Lung (tissue), 11 donors: ENCODE measurements at regions not wholly inside any gene's neighbourhood (a gene's known extent, or its start where the extent isn't known, plus 50 kb on each side); places are given as distances from the start of the nearest gene placed in this dataset.

Experiments used
- ATAC-seq: fragments of 200-7000 bp; cut with Tn5 transposase; one replicate; pipeline ENCODE4 v1.9.1; 2020; ENCODE audit warnings: moderate number of reproducible peaks; ENCODE audit not compliant: insufficient read depth, low FRiP score
- DNase-seq, 3 donors: peaks; one replicate each; pipeline ENCODE4 v3.0.0-alpha.2; 2013 to 2017
- H3K27ac ChIP-seq, 2 donors: one replicate each; pipeline ENCODE4 v1.5.1; 2013; ENCODE audit warnings: mild to moderate bottlenecking in 2 of 2, moderate library complexity in 2 of 2, control low read depth in 1 of 2, inconsistent platforms in 1 of 2, low read depth in 1 of 2, low read length in 1 of 2
- H3K27me3 ChIP-seq, 3 donors: one replicate each; pipeline ENCODE4 v1.5.1; 2013; ENCODE audit warnings: low read length in 2 of 3; ENCODE audit not compliant: control insufficient read depth in 3 of 3, insufficient read depth in 3 of 3
- H3K36me3 ChIP-seq, 4 donors: one replicate each; pipeline ENCODE4 v1.5.1; 2013; ENCODE audit warnings: low read length in 4 of 4, mild to moderate bottlenecking in 1 of 4, moderate library complexity in 1 of 4; ENCODE audit not compliant: control insufficient read depth in 4 of 4, insufficient read depth in 4 of 4
- H3K4me1 ChIP-seq, 5 donors: one replicate each; pipeline ENCODE4 v1.5.1; 2013; ENCODE audit warnings: low read length in 5 of 5, mild to moderate bottlenecking in 2 of 5, moderate library complexity in 1 of 5; ENCODE audit not compliant: control insufficient read depth in 5 of 5, insufficient read depth in 5 of 5
- H3K4me3 ChIP-seq: one replicate; pipeline ENCODE4 v1.5.1; 2013; ENCODE audit warnings: mild to moderate bottlenecking, control low read depth, moderate library complexity
- H3K9ac ChIP-seq, 2 donors: one replicate each; pipeline ENCODE4 v1.5.1; 2013; ENCODE audit warnings: low read length in 2 of 2, control low read depth in 1 of 2; ENCODE audit not compliant: insufficient read depth in 1 of 2
- H3K9me3 ChIP-seq, 4 donors: one replicate each; pipeline ENCODE4 v1.5.1; 2013; ENCODE audit warnings: low read length in 3 of 4, mild to moderate bottlenecking in 1 of 4, moderate library complexity in 1 of 4; ENCODE audit not compliant: control insufficient read depth in 4 of 4, insufficient read depth in 3 of 4
- WGBS, 2 donors: extraction: QIAGEN DNeasy Blood & Tissue Kit; methylation state at CpG; one replicate each; pipeline ENCODE4 v1.1.7; 2013; 5-methylcytosine and 5-hydroxymethylcytosine counted together
- TF ChIP-seq, protein P1 (sequence below): IDR thresholded peaks from 2 replicates; pipeline ENCODE4 v1.5.1; 2012; ENCODE audit warnings: mild to moderate bottlenecking; ENCODE audit errors: control extremely low read depth, extremely low read depth
- donor health status: control.
- donor health status: control.
- donor health status: Bipolar disorder and iron deficiency.
- donor health status: healthy.
- donor health status: DM: yes; HTN: yes; CAD: no.

DNA sequence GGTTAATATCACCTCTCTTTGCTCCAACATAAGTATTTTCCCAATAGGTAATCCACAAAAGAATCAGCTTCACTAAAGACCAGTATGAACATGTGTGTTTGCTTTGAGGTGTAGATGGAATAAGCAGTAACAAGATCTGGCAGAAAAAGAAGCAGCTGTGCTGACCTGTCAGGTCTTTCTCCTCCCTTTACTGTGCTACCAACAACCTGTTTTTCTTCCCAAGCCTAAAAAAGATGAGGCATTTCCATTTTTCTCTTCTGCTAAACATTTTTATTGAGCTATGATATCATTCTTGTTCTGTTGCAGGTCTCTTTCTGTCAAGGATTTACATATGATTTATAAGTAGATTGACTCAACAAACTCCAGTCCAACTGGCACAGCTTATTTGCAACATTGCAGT lies 315.2 kb upstream of the GLI3 start:
- no peak overlapping the region for H3K27ac ChIP-seq
- TF ChIP-seq, protein P1, sequence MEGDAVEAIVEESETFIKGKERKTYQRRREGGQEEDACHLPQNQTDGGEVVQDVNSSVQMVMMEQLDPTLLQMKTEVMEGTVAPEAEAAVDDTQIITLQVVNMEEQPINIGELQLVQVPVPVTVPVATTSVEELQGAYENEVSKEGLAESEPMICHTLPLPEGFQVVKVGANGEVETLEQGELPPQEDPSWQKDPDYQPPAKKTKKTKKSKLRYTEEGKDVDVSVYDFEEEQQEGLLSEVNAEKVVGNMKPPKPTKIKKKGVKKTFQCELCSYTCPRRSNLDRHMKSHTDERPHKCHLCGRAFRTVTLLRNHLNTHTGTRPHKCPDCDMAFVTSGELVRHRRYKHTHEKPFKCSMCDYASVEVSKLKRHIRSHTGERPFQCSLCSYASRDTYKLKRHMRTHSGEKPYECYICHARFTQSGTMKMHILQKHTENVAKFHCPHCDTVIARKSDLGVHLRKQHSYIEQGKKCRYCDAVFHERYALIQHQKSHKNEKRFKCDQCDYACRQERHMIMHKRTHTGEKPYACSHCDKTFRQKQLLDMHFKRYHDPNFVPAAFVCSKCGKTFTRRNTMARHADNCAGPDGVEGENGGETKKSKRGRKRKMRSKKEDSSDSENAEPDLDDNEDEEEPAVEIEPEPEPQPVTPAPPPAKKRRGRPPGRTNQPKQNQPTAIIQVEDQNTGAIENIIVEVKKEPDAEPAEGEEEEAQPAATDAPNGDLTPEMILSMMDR: no peak
- no peak for ATAC-seq
- no peaks in the 10 kb centered on the region for H3K4me1 ChIP-seq
- no peaks in the 10 kb centered on the region for H3K36me3 ChIP-seq
- no peak overlapping the region for H3K9ac ChIP-seq
- no peak for DNase-seq
- H3K4me3 ChIP-seq: no peak overlapping the region
- peaks cover 0 to 3% (median 1%) of the 10 kb centered on the region in 4 donors for H3K9me3 ChIP-seq
- no peaks in the 10 kb centered on the region for H3K27me3 ChIP-seq

DNA sequence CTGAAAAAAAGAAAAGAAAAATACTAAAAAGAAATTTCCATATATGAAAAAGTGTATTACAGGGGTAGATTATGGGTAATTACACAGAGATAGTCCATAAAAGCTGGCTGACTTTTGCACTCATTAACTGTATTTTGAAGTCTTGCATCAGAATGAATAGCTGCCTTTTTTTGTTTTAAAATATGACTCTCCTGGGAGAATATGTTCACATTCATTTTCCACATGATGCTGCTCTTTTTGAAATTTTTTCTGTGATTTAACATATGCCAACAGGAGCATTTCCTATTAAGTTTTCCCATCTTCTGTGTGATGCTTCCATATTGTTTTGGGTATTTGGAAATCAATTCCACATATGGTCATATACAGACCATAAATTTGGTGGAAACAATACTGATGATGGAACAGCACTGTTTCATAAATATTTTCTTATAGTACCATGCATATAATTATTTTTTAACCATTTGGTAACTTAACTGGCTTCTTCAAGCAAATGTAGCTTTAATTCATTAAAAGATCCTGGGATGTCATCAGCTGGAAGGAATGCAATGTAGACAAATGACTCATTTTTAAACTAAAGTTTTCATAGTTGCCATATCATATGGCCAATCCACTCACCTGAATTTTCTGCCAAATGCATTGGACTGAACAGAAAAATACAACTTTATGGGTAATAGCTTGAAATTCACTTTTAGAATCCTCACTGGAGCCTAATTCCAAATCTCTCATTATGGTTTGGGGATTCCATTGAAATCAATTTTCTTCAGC lies 313.9 kb upstream of the GLI3 start:
- Histone ChIP-seq H3K9ac (no peak overlapping the region), H3K4me1 (no peaks in the 10 kb centered on the region), H3K4me3 (no peak overlapping the region), H3K27me3 (no peaks in the 10 kb centered on the region), H3K36me3 (no peaks in the 10 kb centered on the region), H3K27ac (no peak overlapping the region), H3K9me3 (peaks cover 0 to 4% (median 1%) of the 10 kb centered on the region in 4 donors)
- no peak for DNase-seq
- no peak for ATAC-seq
- TF ChIP-seq, protein P1: no peak

DNA sequence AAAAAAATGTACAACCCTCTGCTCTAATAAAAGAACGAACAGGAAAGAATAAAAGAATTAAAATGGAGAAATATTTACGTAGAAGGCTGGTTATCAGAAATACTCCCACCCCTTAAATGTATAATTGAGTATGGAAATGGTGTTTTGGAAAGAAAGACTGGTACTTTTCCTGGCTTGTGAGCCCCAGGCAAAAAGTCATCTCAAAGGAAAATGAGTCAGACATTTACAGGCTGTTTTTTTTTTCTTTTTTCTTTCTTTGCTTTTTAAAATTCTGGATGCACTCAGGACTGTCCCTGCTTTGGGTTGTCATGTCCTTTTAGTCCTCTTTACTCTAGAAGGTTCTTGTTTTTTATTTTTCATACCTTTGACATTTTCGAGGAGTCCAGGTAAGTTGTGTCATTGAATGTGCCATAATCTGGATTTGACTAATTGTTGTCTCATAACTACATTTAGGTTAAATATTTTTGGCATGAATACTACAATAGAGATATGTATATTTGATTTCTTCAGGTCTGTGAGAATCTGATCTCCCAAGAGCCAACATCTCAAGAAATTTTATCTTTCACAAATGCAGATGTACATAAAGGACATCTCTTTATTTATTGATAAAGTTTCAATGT lies 313.0 kb upstream of the GLI3 start:
- DNase-seq (no peak), ATAC-seq (no peak)
- Histone ChIP-seq H3K27me3 (no peaks in the 10 kb centered on the region), H3K36me3 (no peaks in the 10 kb centered on the region), H3K27ac (no peak overlapping the region), H3K9me3 (peaks cover 0 to 7% (median 1%) of the 10 kb centered on the region in 4 donors), H3K4me3 (no peak overlapping the region), H3K9ac (no peak overlapping the region), H3K4me1 (no peaks in the 10 kb centered on the region)
- TF ChIP-seq, protein P1: no peak
- 73 to 77% methylated on average over 3 of the region's 3 CpGs for WGBS, 2 donors
